ENCODE measurements at regions not wholly inside any gene's neighbourhood (a gene's known extent, or its start where the extent isn't known, plus 50 kb on each side); places are given as distances from the start of the nearest gene placed in this dataset.

DNA sequence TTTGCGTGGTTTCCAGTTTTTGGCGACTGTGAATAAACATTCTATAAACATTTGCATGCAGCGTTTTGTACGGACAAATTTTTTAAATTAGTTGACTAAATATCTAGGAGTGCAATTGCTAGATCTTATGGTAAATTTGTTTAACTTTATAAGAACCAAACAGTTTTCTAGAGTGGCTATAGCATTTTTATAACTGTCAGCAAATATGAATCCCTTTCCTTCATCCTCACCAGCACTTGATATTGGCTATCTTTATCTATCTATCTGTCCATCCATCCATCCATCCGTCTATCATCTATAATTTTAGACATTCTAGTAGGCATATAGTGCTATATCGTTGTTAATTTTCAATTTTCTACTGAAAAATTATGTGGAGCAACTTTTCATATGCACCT lies 158.4 kb upstream of the CHRNA7 start:
- no peak for DNase-seq (ENCODE audit: low spot score)

DNA sequence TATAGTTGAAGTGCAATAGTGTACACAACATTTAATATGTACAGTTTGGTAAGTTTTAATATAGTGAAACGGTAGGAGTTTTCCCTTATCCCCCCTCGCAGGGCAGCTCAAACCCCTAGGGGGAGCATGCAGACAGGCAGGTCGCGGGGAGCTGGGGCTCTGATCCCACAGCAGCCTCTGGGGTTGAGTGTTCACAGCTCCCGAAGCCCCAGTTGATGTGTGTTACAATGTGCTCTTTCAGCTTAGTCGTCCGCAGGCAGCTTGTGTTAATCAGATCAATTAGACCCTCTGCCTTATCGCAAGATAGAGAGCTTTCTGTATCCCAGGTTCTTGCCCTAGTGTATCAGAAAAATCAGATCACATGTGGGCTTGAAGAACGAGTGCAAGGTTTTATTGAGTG lies 143.1 kb upstream of the CHRNA7 start:
- DNase-seq (ENCODE audit: low spot score): no peak

DNA sequence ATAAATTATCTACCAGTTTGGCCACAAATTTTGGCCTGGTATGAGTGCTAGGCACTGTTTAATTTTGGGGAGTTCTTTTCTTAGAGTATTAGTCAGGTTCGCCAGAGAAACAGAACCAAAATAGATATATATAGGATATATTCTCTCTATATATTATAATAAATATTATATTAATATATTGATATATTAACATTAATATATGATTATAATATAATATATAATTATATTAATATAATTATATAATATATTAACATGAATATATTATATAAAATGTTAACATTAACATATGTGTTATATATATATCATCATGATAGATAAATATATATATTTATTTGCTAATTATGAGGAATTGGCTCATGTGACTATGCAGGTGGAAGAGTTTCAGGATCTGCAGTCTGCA lies 137.8 kb upstream of the CHRNA7 start:
- no peak for DNase-seq (ENCODE audit: low spot score)

DNA sequence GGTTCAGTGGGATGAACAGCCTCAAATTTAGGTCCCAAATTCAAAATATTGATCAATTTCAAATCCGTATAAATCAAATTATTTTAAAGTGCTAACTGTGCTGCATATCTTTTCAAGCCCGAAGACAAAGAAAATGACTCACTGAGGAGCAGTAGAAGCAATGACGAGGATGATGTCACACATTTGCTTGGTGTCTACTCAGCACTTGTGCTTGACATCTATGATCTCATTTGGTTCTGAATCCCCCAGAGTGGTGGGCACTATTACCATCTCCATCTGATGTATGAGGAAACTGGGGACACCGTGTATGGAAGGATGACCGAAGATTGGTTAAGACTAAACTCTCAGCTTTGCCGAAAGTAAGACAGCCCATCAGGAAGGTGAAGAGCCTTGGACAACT lies 136.5 kb upstream of the CHRNA7 start:
- DNase-seq (ENCODE audit: low spot score): no peak

DNA sequence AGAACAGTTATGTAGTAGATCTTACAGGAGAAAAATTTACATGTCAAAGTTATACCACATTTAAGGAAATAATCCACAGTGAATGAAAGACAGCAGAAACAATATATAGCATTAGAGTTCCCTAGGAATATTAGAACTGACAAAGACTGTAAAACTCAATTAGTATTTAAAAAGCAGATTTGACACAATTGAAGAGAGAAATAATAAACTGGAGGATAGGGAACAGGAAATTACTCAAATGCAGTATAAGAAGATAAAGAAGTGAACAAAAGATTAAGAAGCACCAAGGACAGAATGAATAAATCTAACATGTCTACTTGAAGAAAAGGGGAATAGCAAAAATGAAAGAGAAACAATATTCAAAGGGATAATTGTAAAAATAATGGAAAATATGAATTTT lies 132.6 kb upstream of the CHRNA7 start:
- DNase-seq (ENCODE audit: low spot score): no peak

DNA sequence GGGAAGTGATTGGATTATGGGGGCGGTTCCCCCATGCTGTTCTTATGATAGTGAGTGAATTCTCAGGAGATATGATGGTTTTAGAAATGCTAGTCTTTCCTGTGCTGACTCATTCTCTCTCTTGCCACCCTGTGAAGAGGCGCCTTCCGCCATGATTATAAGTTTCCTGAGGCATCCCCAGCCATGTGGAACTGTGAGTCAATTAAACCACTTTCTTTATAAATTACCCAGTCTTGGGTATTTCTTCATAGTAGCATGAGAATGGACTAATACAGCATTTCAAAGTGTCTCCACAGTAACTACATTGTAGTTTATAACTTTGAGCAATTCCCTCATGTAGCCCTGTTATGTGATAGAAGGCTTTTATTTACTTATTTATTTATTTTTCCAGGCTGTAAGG lies 128.8 kb upstream of the CHRNA7 start:
- DNase-seq (ENCODE audit: low spot score): no peak

DNA sequence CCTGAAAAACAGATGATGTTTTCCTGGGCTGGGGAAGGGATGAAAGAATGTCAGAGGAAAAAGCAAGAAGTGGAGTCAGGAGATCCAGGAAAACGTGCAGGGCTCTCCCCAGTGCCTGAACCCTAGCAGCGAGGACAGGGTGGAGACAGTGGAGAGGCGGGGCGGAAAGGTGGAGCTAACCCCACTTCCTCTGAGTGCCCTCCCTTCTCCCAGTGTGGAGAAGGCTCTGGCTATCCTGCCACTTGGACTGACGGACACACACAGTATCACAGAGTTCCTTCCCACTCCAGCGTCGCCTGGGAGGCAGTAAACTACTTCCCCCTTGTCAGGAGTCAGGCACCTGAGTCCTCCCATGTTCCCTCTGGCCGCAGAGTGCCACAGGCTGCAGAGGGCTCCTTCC lies 125.3 kb upstream of the CHRNA7 start:
- no peak for DNase-seq (ENCODE audit: low spot score)

DNA sequence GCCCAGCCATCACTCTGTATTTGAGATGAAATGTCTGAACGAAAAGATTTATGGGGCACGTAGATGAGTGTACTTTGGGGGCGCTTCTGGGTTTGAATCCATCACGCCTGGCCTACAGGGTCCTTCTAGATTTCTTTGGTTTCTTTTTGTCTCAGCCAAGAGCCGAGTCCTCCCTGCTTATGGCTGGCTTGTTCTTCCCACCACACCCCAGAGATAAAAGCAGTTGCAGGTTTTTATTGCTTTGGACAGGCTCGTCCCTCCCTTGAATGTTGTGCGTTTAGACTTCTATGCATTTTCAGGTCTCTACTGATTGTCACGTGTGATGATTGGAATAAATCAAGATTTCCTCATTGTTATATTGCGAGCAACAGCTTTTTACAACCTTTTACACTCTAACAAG lies 104.8 kb upstream of the CHRNA7 start:
- DNase-seq (ENCODE audit: low spot score): no peak

DNA sequence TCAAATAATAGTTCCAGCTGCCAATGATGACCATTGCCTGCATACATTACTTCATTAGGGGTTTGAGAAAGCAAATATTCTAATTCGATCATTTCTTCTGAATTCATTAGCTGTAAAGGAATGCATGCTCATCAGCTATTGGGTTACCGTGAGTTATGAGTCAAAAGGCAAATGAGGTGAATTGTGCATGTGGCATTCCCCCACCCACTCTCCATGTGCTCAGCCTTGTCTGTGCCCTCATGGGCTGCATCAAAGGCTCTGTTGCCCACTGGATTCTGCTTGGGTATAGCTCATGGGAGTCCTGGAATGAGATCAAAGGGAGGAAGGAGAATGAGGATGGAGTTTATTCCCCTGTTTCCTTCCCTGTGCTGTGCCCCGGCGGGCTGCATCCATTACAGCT lies 99.3 kb upstream of the CHRNA7 start:
- no peak for DNase-seq (ENCODE audit: low spot score)

DNA sequence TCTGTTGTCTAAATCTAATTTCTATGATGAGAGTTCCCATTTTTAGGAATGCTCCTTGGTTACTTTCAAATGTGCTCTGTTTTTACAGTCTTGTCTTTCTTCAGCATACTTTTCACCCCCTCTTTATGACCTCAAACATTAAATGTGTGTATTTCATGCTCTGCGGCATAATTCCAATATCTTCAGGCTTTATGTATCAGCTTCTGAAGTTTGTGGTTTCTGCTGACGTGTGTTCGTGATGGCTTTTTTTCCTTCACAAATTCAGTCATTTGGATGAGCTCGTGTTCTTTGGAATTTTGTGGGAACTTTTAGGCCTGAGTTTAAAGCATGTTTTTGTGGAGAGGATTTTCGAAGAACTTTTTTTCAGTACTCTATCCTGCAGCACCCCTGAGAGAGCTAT lies 97.7 kb upstream of the CHRNA7 start:
- DNase-seq (ENCODE audit: low spot score): no peak

DNA sequence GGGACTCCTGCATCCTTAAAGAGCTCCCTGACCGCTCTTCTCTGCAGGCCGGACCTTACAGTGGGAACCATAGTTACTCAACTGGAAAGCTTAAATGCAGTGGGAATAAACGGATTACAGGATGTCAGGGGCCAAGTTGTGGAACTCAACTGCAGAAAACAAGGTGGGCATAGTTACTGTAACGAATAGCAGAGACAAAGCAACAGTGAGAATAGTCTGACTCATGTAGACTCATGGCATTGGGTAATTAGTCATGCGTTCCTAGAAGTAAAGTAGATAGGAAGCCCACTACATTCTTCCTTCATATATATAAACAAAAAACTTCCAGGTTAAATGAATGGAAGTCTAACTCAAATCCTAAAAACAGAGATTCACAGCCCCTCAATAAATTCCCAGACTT lies 95.5 kb upstream of the CHRNA7 start:
- DNase-seq (ENCODE audit: low spot score): no peak

DNA sequence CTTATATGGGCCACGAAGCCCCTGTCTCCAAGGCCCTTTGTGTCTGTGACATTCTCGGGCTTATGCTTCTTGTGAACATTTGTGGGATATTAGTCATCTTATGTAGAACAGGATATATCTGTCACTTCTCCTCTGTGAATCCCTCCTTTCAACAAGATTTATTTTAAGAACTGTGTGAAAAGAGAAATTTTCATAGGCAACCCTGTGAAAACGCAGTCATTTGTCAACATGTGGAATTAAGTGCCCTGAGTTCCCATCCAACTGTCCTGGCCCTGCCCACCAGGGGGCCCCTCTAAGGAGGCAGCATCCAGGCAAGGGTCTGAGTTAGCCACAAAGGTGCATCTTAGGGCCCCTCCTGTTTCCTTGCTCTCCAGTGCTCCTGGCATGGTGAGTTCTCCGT lies 76.8 kb upstream of the CHRNA7 start:
- no peak for DNase-seq (ENCODE audit: low spot score)

DNA sequence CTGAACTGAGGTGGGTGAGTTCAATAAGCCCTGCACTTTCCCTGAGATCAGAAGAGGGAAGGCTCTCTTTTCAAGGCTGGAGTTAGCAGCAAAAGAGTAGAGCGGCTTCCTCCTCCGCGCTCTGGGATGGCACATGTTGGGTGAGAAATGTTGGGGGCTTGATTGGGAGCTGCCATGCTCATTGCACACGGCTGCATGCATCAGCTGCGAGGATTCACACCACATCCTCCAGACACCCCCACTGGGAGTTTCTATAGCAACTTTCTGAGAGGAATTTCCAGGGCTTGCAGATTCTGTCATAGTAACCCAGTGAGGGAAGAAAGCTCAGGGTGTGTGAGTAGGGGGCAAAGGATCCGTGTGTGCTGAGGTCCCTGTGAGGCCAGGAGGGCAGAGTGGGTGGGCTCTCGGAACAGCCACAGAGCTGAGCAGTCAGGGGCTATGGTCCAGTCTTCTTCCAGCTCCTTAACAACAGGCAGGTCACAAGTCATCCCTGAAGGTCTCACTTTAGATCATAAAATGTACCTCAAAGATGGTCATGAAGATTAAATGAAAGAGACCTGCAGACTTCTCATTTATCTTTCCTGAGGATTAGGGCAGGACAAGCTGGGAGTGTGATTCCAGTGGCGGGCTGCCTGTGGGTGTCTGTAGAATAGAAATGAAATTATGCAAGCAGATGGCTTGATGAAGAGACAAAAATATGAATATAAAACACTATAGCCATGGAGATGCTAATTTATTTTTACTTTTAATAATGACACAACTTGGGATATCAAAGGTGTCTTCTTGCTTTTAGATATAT lies 75.7 kb upstream of the CHRNA7 start:
- no peak for DNase-seq (ENCODE audit: low spot score)

DNA sequence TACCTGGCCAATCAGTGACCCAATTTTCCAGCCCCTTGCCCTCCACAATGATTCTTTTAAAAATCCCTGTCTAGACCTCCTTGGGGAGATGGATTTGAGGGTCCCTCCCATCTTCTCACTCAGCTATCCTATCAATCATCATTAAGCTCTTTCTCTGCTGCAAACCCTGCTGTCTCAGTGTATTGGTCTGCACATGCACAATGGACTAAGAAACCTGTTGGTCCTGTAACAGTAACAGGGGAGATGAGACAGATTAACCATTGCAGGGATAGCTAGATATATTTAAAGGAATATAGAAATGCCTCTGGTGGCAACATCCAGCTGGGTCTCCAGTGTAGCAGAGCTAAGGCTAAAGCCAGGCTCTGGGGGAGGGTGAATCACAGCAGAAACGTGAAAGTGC lies 74.6 kb upstream of the CHRNA7 start:
- no peak for DNase-seq (ENCODE audit: low spot score)

DNA sequence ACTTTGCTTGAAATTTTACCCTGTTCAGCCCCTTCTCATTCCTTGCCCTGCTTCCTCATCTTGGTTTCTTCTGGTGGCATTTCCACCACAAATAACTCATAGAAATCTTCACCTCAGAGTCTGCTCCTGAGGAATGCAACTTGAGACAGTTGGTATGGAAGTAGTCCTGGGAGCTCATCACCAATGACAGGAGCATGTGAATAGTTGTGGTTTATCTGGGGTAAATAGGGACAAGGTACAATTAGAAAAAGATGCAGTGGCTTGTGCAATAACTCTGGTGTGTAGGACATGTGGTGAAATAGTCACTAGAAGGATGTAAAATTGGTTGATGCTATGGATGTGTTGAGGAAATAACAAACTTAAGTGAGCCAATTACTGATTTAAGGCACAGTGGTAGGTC lies 72.7 kb upstream of the CHRNA7 start:
- DNase-seq (ENCODE audit: low spot score): no peak

DNA sequence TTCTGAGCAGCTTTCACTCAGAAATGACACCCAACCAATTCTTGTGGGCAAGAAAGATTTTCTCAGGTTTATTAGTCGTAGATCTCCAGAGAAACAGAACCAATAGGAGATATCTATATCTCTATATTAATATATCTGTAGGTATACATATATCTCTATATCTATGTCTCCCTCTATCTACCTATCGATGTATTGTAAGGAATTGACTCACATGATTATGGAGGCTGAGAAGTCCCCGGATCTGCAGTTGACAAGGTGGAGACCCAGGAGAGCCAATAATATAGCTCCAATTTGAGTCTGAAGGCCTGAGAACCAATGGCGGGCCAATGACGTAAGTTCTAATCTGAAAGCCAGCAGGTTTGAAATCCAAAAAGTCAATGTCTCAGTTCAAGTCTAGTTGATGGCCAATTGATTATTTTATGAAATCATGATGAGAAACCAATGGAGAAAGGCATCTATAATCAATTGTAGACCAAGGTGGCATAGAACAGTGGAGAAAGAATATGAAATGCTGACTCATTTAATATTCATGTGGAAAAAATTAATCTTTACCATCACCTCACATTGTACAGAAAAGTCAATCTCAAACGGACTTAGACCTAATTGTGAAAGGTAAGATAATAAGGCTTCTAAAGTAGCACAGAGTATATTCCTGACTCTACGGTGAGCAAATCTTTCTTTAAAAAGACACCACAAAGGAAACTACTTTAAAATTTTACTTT lies 65.6 kb upstream of the CHRNA7 start:
- no peak for DNase-seq (ENCODE audit: low spot score)

DNA sequence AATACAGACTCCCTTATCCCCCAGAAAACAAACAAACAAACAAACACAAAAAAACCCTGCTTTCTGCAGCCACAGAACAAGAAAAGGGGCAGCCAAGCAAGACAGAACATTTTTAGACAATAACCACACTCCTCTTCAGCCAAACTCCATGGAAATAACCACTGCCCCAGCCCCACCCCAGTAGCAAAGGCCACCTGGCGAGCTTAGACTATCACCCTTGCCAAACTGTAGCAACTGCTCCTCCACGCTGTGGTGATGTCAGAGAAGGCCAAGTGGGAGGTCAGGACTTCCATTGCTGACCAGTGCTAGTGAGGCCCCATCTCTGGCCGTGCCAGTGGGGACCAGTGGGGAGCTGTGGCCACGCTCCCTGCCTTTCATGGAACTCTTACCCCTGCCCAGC lies 60.3 kb upstream of the CHRNA7 start:
- DNase-seq (ENCODE audit: low spot score): no peak

DNA sequence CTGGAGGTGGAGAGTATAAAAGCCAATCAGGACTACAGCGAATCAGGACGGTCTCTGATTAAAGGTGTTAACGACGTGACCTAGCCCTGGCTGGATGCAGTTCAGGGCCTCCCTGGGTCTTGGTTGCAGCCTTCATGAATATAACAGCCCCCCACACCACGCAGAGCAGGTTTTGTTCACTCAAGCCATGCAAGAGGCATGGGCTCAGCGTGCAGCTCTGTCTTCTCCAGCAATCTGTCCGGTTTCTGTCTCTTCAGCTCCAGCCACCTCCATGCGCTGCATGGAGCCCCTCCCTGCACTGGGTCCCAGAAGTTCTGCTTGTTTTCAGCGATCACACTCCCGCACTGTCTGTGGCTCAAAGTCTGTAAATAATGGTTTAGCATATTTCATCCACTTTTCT lies 57.1 kb upstream of the CHRNA7 start:
- DNase-seq (ENCODE audit: low spot score): no peak

DNA sequence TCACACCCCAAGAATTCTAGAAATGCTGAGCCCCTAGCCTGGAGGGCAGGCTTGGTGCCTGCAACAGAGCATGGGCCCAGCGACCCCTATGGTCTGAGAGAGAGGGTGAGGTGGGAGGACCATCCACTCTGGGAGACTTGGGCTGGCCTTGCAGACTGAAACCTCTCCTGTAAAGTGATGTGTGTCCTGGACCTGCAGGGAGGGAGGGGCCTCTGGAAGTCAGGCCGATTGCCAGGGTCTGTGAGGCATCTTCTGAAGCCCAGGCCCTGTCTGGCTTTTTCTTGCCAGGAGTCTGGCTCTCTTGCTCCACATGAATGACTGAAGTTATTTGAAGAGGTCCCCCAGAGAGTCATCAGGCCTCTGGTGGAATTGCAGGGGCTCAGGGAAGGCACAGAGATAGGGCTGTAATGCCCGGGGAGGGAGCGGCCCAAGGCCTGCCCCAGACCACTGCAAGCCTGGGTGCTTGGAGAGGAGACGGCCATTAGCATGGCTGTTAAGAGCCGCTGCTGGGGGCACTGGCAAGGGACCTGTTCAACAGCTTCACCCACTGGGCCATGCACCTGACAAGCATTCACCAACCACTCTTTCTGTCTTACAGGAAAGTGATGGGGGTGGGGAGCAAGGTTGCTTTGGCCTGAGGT lies 56.0 kb upstream of the CHRNA7 start:
- no peak for DNase-seq (ENCODE audit: low spot score)

DNA sequence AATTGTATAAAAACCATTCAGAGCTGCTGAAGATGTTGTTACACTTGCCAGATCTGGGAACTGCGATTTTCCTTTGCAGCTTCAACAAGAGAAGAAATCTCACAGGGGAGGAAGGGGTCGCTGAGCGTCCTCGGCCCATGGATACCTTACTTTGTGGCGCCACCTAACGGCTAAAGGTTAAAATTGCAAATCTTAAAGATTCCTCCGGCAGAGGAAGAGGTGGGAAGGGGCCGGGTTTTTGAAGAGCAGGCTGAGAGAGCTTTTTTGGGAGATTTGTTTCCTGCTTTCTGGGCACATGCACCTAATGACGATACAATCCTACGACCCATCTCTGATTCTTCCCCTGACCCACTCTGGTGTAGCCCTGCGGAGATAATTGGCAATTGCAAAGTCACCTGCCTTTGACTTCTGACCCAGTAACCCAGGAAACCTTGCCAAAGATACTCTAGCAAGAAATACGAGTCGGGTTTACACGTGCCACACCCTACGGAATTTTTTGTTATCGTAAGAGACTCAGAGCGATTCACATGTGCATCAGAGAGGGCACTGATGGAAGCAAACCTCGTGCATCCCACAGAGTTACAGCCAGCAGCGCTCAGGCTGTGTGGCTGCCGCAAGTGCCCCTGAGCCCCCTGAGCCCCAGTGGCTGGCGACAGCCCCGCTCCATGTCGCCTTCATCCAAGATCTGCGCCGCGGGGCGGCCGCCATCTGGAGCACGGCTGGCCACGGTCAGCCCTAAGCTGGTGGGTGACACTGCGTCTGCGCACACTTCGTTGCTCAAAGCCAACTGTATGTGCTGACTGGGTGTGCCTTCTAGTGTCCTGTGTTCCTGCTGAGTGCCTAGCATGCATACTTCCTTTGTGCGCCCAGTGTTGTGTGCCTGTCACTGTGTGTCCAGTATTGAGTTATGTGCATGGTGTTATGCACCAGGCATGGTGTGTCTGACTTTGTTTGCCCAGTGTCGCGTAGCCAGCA lies 55.2 kb upstream of the CHRNA7 start:
- DNase-seq (ENCODE audit: low spot score): peak; percentile 79

DNA sequence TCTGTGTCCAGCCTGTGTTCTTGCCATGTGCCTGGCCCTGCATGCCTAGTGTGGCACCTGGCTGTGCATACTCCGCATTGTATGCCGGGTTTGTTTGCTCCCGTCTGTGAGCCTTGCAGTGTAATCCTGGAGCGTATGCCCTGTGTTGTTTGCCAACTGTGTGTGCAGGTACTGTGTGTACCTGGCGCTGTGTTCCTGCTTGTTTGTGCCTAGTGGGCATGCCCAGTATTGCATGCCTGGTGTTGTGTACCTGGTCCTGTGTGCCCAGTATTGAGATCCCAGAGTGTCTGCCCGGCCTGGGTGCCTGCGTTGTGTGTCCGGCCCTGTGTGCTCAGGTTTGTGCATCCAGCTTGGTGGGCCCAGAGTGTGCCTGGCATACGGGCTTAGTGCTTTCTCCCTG lies 54.5 kb upstream of the CHRNA7 start:
- no peak for DNase-seq (ENCODE audit: low spot score)

DNA sequence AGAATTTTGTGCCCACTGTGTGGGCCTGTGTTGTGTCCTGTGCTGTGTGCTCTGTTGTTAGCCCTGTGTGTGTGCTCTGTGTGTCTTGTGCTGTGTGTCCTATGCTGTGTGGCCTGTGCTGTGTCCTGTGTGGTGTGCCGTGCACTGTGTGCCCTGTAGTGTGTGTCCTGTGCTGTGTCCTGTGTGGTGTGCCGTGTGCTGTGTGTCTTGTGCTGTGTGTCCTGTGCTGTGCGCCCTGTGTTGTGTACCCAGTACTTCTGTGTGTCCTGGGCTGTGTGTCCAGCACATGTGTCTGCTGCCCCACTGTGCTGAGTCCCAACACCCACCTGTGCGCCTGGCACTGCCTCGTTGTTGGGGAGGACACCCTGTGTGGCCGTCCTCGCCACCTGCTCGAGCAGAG lies 53.2 kb upstream of the CHRNA7 start:
- no peak for DNase-seq (ENCODE audit: low spot score)
